Erythroblast (primary cell): ENCODE measurements at regions not wholly inside any gene's neighbourhood (a gene's known extent, or its start where the extent isn't known, plus 50 kb on each side); places are given as distances from the start of the nearest gene placed in this dataset.

Source experiments
- GATA1 ChIP-seq: IDR thresholded peaks from 2 replicates; pipeline ENCODE4 v1.6.1; 2011; ENCODE audit warnings: low read depth, mild to moderate bottlenecking, control low read depth, low read length, moderate library complexity
- POLR2A ChIP-seq: IDR thresholded peaks from 2 replicates; pipeline ENCODE4 v1.6.1; 2011; ENCODE audit warnings: mild to moderate bottlenecking, low read length

DNA sequence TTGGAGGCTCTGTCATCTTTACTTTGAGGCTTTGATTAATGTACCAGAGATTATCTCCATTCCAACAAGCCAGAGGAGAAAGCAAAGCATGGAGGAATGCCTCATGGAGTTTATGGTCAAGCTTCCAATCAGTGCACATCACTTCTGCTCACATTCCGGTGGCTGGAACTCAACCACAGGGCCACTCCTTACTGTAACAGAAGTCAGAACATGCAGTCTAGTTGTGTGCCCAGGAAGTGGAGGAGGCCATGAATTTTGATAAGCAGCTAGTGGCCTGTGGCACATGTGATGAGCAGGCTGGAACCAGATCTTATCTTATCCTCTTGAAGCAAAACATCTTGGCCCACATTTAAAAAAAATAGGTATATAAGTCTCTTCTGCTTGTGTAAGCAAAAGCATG lies 258.9 kb upstream of the ARHGAP20 start:
- no peak for TF ChIP-seq POLR2A
- no peak for TF ChIP-seq GATA1
